CD4-positive, alpha-beta T cell treated with Interleukin-21 for 1 hour (primary cell): ENCODE measurements at regions not wholly inside any gene's neighbourhood (a gene's known extent, or its start where the extent isn't known, plus 50 kb on each side); places are given as distances from the start of the nearest gene placed in this dataset.

ENCODE experiments used
- DNase-seq: peaks from one replicate; pipeline ENCODE4 v3.0.0-alpha.2; 2020

DNA sequence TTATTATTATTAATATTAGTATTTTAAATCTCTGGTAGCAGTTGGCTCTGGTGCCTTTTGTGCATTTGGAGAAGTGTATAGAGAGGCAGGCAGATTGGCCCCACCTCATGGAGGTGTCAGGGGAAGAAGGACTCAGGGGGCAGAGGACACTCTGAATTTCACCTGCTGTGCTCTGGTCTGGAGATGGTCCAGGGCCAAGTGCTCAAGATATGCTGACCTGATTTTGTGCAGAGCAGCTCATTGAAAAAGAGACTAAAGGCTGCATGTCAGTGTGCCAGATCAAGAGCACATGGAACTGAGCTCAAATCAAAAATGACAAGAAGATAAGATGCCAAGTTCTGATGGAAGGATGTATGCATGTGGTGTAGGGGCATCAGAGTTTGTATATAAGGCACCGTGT is 323.6 kb upstream of the TNP1 start:
- no peak for DNase-seq

DNA sequence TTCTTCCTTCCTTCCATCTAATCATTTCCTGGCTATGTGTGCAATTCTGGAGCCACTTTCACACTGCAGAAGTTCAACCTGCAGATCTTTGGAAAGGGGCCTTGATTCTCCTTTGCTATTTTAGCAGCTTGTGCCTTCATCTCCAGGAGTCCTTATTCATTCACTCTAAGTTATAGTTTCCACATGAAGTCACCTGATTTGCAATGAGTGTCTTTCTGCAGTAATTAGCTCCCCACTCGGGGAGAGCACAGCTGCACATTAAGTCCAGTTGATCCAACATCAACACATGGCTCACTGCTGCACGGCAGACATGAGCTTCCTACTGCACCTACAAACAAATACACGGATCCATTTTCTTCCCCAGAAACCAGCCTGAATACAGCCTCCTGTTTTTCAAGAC is 323.1 kb upstream of the TNP1 start:
- no peak for DNase-seq

DNA sequence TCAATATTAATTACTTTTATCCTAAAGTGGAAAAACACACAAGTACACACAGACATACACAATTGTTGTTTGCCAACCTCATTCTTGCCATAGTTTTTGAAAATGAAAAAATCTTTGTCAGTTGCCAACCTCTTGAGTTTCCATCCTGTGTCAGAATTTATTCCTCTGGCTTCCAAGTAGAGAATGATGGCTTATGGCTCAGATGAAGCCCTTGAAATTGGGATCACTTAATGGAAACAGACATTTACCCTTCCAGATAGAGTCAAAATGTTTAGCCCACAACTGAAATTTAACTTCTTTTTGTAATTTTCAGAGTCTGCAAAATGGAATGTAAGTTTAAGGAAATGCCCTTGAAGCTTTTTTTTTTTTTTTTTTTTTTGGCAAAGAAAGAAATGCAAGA is 321.6 kb upstream of the TNP1 start:
- no peak for DNase-seq

DNA sequence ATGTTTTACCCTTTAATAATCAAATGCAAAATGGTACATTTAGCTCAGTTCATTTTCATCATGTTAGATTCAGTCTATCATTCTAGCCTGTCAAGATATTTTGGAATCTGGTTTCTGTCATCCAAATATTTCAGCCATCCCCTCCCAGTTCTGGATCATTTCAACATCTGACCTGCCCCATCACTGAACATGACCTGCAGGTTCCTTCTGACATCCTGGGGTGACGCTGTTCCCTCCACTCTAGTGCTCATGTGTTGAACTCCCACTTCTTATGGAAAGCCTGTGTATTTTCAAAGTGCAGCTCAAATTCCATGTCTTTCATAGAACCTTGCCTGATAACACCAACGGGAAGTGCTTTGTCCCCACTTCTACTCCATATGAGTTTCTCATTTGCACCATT is 320.0 kb upstream of the TNP1 start:
- no peak for DNase-seq

DNA sequence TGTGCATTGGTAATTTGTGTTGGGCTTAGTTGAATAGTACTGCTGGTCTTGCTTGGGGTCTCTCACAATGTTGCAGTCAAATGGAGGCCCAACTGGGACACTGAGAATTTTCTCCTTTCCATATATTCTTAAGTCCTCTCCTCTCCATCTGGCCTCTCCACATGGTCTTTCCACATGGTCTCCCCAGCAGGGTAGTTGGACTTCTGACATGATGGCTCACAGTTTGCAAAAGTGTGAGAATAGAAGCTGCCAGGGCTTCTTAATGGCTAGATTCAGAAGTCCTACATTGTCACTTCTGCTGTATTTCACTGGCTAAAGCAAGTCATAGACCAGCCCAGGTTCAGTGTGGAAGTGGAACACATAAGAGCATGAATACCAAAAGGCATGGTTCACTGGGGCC is 318.5 kb upstream of the TNP1 start:
- no peak for DNase-seq

DNA sequence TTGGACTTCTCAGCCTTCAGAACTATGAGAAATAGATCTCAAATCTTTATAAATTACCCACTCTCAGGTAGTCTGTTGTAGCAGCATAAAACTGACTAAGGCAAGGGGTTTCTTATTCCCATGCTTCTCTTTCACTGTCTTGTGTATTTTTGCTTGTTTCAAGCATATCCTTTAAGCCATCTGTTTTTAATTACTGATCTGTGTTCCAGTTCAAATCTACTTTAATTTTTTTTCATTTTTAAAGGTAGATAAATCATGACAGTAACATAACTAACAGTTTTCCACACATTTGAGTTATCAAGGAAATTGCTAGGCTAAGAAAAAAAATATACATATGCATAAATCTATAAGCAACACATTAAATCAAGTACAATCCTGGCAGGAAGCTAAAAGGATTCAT is 317.9 kb upstream of the TNP1 start:
- DNase-seq = no peak

DNA sequence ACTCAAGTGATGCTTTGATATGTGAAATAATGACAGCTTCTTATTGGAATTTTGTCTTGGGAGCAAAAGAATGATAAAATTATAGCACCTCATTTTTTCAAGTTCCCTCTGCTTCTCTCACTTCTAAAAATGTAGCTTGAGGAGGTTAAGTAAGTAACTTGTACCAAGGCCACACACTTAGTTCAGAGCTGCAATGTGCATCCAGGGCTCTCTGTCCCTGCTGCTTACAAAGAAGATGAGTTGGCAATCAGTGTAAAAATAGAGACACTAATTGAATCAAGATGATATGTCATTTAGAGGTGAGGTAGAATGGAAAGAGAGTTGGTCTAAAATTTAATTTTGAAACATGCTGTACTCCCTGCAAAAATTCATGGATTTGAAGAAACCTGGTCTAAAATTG is 312.0 kb upstream of the TNP1 start:
- DNase-seq = no peak

DNA sequence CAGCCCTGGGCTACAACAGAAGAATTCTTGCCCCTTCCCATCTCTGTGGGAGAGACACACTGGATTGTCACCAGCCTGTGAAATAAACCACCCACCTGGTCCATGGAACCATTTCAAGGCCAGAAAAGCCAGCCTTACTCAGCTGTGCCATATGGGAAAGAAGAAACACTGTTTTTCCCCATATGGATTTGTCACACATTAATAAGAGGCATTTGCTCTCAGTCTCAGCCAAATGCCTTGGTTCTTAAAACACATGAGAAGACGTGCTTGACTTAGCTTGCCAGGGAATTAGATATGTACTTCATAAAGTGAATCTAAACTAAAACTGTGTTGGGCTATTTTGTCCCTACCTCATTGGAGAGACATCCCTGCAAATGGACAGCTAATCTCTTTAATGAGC is 308.6 kb upstream of the TNP1 start:
- DNase-seq = no peak

DNA sequence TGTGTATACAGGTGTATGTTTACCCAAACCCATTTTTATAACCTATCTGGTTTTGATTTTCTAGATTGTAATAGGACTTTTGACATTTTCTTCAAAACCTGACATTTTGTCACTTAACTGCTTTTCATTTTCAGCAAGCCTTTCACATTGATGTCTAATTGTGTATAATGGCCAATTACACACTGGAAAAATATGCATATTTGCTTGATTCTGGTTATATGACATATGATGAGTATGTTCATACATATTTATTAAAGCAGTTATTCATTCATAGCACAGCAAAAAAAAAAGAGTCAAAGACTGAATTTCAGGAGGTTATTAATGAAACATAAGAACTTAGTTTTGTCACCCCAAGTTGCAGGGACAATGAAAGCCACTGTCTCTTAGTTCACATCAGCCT is 307.7 kb upstream of the TNP1 start:
- DNase-seq = no peak

DNA sequence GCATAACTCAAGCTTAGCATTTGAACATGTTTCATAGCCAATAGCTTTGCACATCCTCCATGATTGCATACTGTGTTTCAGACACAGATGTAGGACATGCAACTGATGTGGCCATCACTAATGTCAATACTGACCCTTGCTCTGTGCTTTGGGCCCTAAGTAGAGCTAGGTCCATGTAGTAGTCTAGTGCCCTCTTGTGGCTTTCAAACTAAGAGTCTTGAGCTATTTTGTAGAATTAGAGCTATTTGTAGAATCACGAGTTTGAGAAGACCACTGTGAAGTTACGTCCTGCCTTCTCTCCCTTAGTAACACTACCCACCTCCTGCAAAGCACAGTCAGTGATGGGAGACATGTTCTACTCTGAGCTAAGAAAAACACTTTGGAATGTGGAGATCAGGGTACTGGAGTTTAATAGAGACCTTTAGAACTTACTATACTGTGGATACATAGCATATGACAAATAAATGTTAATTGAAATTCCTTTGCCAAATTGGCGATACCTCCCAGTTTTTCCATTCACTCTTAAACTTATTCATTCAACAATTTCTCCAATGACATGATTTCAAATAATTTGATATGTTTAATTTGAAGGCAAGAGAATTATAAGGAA is 306.5 kb upstream of the TNP1 start:
- DNase-seq = no peak

DNA sequence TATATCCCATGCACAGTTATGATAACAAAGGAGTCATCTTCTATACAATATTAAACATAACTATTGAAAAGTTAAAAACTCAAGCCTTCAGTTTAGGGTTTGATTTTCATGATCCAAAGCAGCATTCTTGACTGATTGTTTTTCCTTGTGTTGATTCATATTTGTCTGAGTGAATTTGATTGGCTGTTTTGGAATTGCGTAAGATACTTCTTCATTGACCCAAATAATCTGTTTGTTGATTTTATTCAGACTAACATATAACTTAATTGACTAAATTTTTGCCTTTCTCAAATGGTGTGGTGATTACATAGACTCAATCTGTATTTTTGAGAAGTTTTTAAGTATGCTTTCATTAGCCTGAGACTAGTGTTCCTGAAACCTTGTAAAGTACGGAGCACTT is 305.7 kb upstream of the TNP1 start:
- DNase-seq = no peak

DNA sequence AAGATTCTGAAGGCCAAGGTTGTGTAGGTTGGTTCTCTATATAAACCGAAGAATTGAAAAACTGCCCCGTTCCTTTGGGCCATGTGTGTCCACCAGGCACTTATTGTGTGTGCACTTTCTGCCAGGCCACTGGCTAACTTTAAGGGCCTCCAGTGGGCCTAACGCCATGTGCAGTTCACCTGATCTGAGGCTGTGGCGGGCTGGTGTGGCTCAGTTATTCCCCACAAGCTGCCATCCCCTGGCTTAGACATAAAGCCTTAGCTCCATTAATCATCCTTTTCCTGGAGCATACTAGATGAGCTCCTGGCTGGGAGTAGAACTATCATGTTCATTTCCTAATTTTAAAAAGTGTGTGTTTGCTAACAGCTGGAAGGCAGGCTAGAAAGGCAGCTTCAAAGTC is 304.1 kb upstream of the TNP1 start:
- no peak for DNase-seq

DNA sequence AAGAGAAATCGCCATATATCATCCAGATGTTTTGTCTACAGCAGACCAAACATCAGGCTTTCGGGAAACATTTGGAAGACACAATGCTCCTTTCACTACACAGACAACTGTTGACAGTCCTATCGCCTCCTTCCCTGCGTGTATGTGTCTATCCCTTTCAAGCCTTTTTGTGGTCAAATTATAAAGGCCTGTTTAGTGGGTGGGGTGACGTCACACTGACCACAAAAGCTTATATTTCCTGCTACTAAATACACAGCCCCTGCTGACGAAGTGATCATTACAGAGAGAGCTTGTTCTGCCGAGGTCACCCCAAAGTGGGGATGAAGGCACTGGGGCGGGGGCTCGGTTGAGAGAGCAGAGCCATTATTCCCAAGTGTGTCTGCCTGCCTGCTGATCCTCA is 302.7 kb upstream of the TNP1 start:
- no peak for DNase-seq

DNA sequence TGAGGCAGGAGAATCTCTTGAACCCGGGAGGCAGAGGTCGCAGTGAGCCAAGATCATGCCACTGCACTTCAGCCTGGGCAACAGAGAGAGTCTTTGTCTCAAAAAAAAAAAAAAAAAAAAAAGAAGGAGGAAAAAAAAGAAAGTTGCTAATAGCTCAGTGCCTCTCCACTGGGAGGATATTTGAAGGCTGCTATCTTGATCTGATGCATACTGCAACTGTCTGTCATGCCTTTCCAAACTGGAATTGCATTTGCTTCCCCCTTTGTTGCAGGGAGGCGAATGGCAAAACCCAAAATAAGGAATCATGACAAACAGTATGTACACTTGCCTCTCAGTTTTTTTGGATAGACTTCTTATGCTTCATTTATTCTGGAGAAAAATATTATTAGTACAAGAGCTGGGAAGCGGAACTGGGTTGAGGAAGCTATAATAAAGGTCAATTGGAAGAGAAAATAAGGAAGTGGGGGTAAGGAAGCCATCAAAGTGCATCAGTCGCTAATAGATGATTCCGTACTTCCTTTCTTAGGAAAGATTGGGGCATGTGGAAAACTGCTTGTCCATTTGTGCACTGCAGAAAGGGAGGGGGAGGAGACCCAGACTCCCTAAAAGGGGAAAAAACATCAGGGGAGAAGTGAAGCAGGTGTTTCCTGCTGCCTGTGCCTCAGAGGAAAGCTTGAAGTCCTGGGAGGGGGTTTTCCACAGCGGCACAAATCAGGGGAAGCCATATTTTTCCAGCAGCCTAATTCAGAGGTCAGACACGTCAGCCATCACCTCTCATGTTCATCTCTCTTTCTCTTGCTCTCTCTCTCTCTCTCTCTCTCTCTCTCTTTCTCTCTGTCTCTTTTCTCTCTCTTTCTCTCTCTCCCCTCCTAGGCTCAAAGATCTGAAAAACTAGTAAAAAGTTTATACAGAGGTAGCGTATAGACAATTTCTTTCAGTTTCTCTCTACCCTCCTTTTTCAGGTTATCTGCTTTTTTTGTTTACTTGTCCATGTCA is 301.4 kb upstream of the TNP1 start:
- DNase-seq = no peak

DNA sequence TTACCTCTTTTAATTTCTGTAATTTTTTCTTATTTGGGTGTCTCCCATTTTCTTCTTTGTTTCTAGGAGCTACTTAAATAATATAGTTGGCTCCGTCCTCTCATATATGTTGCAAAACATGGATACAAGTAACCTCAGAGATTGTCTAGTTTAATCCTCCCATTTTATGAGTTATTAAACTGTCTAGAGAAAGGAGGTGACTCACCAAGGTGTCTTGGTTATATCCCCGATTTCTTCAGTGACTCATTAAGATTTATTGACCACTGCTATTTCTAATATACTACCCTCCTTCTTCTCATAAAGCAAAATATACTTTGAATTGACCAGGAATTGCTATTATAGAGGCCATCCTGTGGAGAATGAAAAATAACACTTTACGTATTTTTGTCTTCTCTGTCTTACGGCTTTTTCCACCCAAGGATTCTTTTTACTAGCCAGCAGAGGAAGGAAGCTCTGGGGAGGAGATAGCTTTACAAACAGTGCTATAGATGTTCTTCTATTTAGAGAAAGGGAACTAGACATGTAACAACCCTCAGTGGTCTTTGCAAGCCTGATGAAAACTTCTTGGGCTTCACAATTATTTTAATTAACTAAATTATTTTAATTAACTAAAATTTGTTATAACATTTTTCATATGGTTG is 300.4 kb upstream of the TNP1 start:
- DNase-seq = no peak

DNA sequence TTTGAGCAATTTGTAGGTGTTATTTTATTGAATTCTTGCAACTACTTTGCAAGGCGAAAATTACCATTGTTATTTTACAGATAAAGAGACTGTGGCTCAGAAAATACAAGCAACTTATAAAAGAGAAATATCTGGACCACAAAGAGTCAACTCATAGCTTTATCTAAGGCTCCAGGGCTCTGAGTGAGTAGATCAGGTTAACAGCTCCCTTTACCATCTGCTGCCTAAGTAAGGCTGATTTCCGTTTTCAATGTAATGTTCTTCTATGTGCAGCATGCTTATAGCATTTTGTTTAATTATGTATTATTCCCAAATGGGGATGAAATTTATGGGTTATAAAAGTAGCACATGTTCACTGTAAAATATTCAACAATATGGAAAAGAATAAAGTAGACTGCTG is 299.1 kb upstream of the TNP1 start:
- no peak for DNase-seq

DNA sequence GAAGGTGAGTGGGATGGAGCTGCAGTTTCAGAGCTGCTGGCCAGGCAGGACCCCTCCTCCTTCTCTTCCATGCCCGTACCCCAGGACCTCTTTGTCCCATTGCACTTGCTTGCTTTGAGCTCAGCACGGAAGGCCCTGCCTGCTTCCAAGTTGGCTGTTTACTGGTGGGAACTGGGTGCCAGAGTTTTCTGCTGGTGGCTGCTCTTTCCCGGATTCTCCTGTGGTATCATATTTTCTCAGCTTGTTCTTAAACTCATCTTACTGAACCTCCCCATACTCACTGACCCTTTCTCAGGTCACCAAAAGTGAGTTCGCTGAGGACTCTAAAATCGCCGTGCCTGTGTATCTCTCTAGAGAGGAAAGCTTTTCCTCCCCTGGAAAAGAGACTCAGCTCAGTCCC is 297.7 kb upstream of the TNP1 start:
- no peak for DNase-seq

DNA sequence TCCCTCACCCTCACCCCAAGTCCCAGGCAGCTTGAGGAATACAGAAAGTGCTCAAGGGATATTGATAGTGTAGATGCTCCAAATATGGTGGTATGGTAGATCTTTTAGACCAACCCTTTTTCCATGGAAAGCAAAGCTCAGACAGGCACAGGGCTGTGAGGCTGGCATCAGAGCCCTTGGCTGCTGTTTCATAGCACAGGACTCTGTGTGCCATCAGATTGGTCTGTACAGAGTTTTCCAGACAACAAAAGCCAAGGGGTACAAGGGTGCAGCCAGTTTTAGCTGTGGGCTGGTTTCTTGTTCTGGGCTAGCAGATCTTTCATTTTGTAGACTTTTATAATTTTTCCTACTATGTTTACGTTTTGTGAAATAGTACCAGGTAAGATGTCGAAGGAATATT is 296.9 kb upstream of the TNP1 start:
- no peak for DNase-seq

DNA sequence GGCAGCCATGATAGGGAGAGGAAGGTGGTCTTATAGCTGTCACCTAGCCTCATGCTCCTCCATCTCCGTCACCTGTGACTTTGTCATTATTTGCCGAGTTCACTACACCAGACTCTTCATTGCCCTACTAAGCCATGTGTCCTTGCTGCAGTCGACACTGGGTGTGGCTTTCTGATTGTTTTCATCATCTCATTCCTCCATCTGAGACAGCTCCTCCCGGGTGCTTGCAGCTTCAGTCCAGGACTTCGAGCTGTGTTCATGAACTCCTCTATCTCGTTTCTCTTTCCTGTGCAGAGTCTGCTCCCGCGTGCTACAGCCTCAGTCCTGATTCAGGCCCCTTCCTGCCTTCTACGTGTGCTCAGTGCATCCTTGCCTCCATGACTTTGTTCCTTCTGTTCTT is 295.1 kb upstream of the TNP1 start:
- DNase-seq = no peak

DNA sequence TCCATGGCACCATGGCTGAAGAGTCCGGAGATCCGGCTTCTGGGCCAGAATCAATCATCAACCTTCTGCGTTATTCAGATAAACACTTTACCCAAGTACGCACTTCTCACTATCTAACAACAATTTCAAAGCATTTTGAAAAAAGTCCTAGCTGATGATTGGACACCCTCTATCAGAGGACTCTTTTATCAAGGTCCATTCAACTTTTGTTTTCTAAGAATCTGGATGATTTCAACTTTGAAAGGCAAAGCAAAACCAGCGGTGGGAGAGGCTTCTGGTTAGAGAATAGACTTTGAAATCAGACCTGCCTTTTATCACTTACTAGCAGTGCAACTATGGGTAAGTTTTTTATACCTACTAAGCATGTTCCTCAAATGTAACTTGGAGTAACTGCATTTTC is 293.6 kb upstream of the TNP1 start:
- no peak for DNase-seq

DNA sequence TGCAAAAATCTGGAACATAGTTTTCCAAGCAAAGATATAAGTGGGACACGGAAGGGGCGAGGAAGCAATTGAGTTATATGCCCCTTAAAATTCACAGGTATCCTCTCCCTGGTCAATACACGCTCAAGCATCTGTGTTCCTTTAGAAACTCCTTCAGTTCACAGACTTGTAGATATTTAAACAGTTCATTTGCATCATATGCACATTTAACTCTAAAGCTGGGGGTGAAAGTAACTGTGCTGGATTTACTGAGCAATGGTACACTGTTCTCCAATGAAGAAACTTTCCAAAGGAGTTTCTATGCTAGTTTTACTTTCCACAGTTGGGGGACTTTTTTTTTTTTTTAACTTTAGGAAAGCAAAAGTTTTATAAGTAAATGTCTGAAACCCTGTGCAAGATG is 293.0 kb upstream of the TNP1 start:
- DNase-seq = no peak

DNA sequence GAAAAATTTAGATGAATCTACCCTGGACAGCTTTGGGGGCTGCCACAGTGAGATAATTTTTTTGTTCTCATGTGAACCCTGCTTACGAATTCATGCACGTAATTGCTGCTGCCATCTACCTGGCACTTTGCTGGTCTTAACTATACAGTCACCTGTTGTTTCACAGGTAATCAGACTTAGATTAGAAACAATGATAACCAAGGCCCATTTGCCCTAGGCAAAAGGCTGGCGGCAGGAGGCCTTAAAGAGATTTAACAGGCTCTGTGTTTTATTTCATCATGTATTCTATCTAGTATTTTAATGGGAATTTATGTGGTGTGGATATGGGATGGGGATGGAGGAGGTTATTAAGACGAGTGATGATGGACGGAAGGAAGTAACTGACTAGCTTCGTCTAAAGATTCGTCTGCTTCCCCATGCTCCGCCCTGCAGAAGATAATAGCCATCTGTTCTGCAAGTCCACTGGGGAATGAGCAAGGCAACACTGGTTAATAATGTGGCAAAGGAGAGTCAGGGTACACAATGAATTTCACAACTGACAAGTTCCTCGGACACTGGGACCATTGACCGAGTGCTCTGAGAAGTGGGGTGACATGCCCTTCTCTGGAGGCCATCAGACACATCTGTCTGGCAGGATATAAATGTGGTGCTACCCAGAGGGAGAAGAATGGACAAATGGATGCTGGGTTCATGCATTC is 291.8 kb upstream of the TNP1 start:
- DNase-seq = no peak

DNA sequence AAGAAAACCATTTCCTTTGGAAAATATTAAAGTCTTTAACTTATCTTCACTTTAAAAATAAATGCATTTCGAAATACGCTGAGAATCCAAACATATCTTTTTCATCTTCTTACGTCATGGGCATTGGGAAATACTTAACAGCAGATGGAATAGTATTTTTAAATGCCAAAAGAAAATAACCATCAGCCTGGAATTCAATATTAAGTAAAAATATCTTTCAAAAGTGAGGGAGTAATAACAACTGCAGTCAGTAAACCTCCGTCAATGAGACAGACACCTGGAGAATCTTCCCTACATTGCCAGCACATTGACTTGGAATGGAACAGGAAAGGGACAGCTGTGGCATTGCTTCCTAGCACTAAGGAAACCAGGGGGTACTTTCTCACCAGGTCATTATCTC is 290.4 kb upstream of the TNP1 start:
- no peak for DNase-seq
